GM21786 (cell line): ENCODE measurements at regions not wholly inside any gene's neighbourhood (a gene's known extent, or its start where the extent isn't known, plus 50 kb on each side); places are given as distances from the start of the nearest gene placed in this dataset.
"Not testable (repeated sequence)": the region's sequence is repeated elsewhere in the genome, so short reads cannot be mapped to it uniquely, and the experiment has no call there.

Source experiments
- ATAC-seq: cut with Tn5 transposase; IDR thresholded peaks from one replicate; pipeline ENCODE4 v1.9.1; 2021; ENCODE audit not compliant: unreplicated experiment

GRCh38 chr2:203629699-203630098 is 76.7 kb upstream of the CD28 start:
- no peak for ATAC-seq

GRCh38 chr2:203631068-203631757 is 75.2 kb upstream of the CD28 start:
- ATAC-seq, result no peak

GRCh38 chr2:203636588-203637470 is 69.6 kb upstream of the CD28 start:
- no peak for ATAC-seq

GRCh38 chr2:203637471-203638167 is 68.8 kb upstream of the CD28 start:
- no peak for ATAC-seq

GRCh38 chr2:203641865-203642264 is 64.6 kb upstream of the CD28 start:
- not testable (repeated sequence) for ATAC-seq

GRCh38 chr2:203642841-203643240 is 63.6 kb upstream of the CD28 start:
- ATAC-seq, result not testable (repeated sequence)

- no peak for ATAC-seq
Observed at GRCh38 chr2:203645831-203646230, 60.6 kb upstream of the CD28 start.

- ATAC-seq, result no peak
Observed at GRCh38 chr2:203646266-203646864, 60.1 kb upstream of the CD28 start.

- ATAC-seq, result no peak
Observed at GRCh38 chr2:203646961-203647360, 59.5 kb upstream of the CD28 start.

GRCh38 chr2:203647579-203647978 is 58.9 kb upstream of the CD28 start:
- no peak for ATAC-seq

GRCh38 chr2:203648273-203648672 is 58.2 kb upstream of the CD28 start:
- no peak for ATAC-seq

GRCh38 chr2:203649176-203649814 is 57.1 kb upstream of the CD28 start:
- no peak for ATAC-seq

- ATAC-seq, result no peak
Observed at GRCh38 chr2:203650860-203651613, 55.4 kb upstream of the CD28 start.

- no peak for ATAC-seq
Observed at GRCh38 chr2:203651621-203652020, 54.8 kb upstream of the CD28 start.

GRCh38 chr2:203654826-203655225 is 51.6 kb upstream of the CD28 start:
- ATAC-seq, result no peak

- peak; percentile 55 for ATAC-seq
Observed at GRCh38 chr2:203656522-203657287, 49.7 kb upstream of the CD28 start.
